NT2/D1 (cell line): ENCODE measurements at regions not wholly inside any gene's neighbourhood (a gene's known extent, or its start where the extent isn't known, plus 50 kb on each side); places are given as distances from the start of the nearest gene placed in this dataset.

Source experiments
- SUZ12 ChIP-seq: IDR thresholded peaks from 2 replicates; pipeline ENCODE4 v1.6.1; 2011; ENCODE audit not compliant: insufficient read length, insufficient read depth; ENCODE audit errors: extremely low read depth
- YY1 ChIP-seq: IDR thresholded peaks from 2 replicates; pipeline ENCODE4 v1.6.1; 2011; ENCODE audit not compliant: insufficient read length, insufficient read depth
- ZNF274 ChIP-seq: IDR thresholded peaks from 2 replicates; pipeline ENCODE4 v1.6.1; 2011; ENCODE audit warnings: mild to moderate bottlenecking, low read depth, low read length

GRCh38 chr11:109364851-109365250, 57.1 kb upstream of the C11orf87 start:
- no peak for TF ChIP-seq YY1
- no peak for TF ChIP-seq SUZ12
- TF ChIP-seq ZNF274, result no peak
